HG02763 (cell line): ENCODE measurements at regions not wholly inside any gene's neighbourhood (a gene's known extent, or its start where the extent isn't known, plus 50 kb on each side); places are given as distances from the start of the nearest gene placed in this dataset.

ENCODE experiments used
- ATAC-seq: cut with Tn5 transposase; IDR thresholded peaks from one replicate; pipeline ENCODE4 v1.9.1; 2021; ENCODE audit warnings: mild to moderate bottlenecking, moderate library complexity; ENCODE audit not compliant: unreplicated experiment

GRCh38 chr16:73714976-73715375 is 581.6 kb upstream of the PSMD7 start:
- ATAC-seq = no peak

GRCh38 chr16:73713778-73714495 is 582.7 kb upstream of the PSMD7 start:
- ATAC-seq = no peak

- no peak for ATAC-seq
Observed at GRCh38 chr16:73713251-73713650, 583.4 kb upstream of the PSMD7 start.

GRCh38 chr16:73711406-73712080 is 585.1 kb upstream of the PSMD7 start:
- no peak for ATAC-seq

- no peak for ATAC-seq
Observed at GRCh38 chr16:73710526-73710925, 586.1 kb upstream of the PSMD7 start.

- no peak for ATAC-seq
Observed at GRCh38 chr16:73707863-73708262, 588.8 kb upstream of the PSMD7 start.

GRCh38 chr16:73703891-73704290 is 592.7 kb upstream of the PSMD7 start:
- ATAC-seq = no peak

- ATAC-seq = no peak
Observed at GRCh38 chr16:73697336-73697735, 599.3 kb upstream of the PSMD7 start.

- ATAC-seq = no peak
Observed at GRCh38 chr16:73692861-73693260, 603.8 kb upstream of the PSMD7 start.

- ATAC-seq = no peak
Observed at GRCh38 chr16:73683804-73684203, 612.8 kb upstream of the PSMD7 start.

- no peak for ATAC-seq
Observed at GRCh38 chr16:73672135-73672534, 624.2 kb upstream of the ZFHX3 start.

- no peak for ATAC-seq
Observed at GRCh38 chr16:73670836-73671820, 623.2 kb upstream of the ZFHX3 start.

GRCh38 chr16:73669535-73670274 is 621.8 kb upstream of the ZFHX3 start:
- ATAC-seq = no peak

GRCh38 chr16:73663720-73664119 is 615.8 kb upstream of the ZFHX3 start:
- no peak for ATAC-seq

GRCh38 chr16:73636196-73636595 is 588.3 kb upstream of the ZFHX3 start:
- ATAC-seq = no peak

GRCh38 chr16:73629011-73629410 is 581.1 kb upstream of the ZFHX3 start:
- no peak for ATAC-seq

GRCh38 chr16:73617738-73618137 is 569.8 kb upstream of the ZFHX3 start:
- no peak for ATAC-seq

- ATAC-seq = no peak
Observed at GRCh38 chr16:73616770-73617169, 568.8 kb upstream of the ZFHX3 start.

- ATAC-seq = no peak
Observed at GRCh38 chr16:73616166-73616753, 568.3 kb upstream of the ZFHX3 start.
